ENCODE measurements at regions not wholly inside any gene's neighbourhood (a gene's known extent, or its start where the extent isn't known, plus 50 kb on each side); places are given as distances from the start of the nearest gene placed in this dataset.

DNA sequence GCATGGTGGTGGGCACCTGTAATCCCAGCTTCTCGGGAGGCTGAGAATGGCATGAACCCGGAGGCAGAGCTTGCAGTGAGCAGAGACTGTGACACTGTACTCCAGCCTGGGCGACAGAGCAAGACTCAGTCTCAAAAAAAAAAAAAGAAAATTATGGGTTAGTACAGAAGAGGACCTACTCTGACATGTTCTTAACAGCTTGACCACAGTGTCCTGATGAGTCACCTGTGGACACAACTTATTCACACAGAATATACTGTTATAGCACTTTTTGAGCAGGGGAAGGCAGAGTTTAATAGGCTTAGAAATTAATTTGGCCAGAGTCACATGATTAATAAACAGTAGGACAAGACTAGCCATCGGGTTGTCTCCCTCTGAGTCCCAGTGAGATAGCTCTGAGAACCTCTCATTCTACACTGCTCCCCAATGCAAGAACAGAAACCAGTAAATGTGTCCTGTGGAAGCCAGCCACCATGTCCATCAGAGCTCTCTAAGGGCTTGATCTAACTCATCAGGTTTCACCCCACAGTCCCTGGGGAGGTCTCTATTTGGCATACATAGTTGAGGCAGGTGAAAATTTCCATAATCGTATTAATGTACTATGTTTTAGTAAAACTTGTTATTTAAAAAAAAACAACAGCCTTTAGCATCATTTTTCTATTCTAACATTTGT lies 1077.9 kb upstream of the C9orf72 start:
- ChIA-PET CTCF (no interaction called here), POLR2A (no interaction called here)
- no peak for DNase-seq (ENCODE audit: extremely low spot score)
- TF ChIP-seq, protein P1, sequence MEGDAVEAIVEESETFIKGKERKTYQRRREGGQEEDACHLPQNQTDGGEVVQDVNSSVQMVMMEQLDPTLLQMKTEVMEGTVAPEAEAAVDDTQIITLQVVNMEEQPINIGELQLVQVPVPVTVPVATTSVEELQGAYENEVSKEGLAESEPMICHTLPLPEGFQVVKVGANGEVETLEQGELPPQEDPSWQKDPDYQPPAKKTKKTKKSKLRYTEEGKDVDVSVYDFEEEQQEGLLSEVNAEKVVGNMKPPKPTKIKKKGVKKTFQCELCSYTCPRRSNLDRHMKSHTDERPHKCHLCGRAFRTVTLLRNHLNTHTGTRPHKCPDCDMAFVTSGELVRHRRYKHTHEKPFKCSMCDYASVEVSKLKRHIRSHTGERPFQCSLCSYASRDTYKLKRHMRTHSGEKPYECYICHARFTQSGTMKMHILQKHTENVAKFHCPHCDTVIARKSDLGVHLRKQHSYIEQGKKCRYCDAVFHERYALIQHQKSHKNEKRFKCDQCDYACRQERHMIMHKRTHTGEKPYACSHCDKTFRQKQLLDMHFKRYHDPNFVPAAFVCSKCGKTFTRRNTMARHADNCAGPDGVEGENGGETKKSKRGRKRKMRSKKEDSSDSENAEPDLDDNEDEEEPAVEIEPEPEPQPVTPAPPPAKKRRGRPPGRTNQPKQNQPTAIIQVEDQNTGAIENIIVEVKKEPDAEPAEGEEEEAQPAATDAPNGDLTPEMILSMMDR (IDR thresholded peaks at IDR 0.05; ENCODE audit: control extremely low read depth, extremely low read depth, low read depth, missing control alignments), result no peak

DNA sequence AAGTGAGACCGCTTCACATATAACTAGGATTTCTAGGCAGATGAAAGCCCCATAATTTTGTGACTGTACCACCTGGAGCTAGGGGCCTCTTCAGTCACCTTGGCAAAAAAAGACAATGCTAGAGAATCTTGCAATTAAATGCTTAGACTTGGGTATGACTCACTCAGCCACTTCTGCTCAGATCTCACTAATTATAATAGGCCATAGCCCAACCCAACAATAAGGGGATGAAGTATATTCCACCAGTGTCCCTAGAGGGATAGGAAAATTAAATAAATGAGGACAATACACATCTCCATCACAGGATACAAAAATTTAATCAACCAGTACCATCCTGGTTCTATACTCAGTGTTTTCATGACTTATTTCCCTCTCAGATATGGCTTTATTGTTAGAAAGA lies 1079.9 kb upstream of the C9orf72 start:
- no peak for DNase-seq (ENCODE audit: extremely low spot score)
- POLR2A ChIA-PET, result no interaction called here
- CTCF ChIA-PET, result no interaction called here
- TF ChIP-seq, protein P1 (IDR thresholded peaks at IDR 0.05; ENCODE audit: control extremely low read depth, extremely low read depth, low read depth, missing control alignments), result no peak

DNA sequence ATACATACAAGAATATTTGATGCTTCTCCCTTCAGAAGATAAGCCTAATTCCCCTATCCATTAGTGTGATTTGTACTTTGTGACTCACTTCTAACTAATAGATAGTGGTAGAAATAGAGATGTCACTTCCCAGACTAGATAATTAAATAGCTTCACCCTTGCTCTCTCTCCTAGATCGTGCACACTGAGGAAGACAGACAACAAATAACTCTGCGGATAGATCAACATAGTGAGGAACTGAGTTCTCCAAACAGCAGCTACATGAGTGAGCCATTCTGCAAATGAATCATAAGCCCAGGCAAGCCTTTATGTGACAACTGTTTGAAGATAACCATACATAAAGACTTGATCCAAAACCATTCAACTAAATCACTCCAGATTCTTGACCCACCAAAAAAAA lies 1083.4 kb upstream of the C9orf72 start:
- DNase-seq (ENCODE audit: extremely low spot score), result no peak
- ChIA-PET CTCF (interaction anchor here (1.0 kb wide), 1 partner anchor 10 kb away, joined by 3 read pairs; no protein-coding TSS in a partner anchor), POLR2A (no interaction called here)
- TF ChIP-seq, protein P1 (IDR thresholded peaks at IDR 0.05; ENCODE audit: control extremely low read depth, extremely low read depth, low read depth, missing control alignments), result no peak

DNA sequence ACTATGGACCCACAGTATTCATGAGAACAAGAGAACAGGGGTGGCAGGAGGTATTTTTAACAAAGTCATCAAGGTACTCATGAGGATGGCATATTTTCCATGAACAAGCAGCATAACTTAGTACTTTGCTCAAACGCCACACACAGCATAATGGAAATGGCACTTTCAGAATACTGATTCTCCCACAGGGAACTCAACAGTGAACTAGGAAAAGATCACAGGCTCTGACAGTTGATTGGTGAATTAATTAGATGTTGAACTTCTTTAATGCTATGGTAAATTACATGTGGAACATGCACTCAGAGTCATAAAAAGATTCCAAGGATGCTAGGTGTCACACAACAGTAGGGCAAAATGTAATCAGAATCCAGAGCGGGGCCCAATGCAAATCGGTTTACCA lies 1088.6 kb upstream of the C9orf72 start:
- POLR2A ChIA-PET, result no interaction called here

DNA sequence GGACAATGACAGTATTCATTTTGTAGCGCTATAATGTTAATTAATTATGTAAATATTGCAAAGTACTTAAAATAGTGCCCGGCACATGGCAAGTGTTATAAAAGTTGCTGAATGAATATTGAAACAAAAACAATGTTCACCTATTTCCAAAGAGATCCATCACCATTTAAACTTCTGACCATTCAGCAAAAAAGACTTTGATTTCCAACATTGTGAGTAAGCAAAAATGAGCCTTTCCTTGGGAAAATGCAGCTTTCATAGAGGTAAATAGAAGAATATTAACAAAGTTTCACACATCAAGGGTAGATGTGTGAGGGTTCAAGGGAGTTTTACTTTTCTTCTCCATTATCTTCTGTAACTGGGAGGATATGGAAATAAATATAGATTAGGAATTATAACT lies 1089.4 kb upstream of the C9orf72 start:
- no peak for DNase-seq (ENCODE audit: extremely low spot score)
- ChIA-PET CTCF (interaction anchor here (1.1 kb wide), 1 partner anchor 9 kb away, joined by 3 read pairs; no protein-coding TSS in a partner anchor), POLR2A (no interaction called here)
- TF ChIP-seq, protein P1 (IDR thresholded peaks at IDR 0.05; ENCODE audit: control extremely low read depth, extremely low read depth, low read depth, missing control alignments), result no peak

More for the DNA sequence above, 1088.6 kb upstream of the C9orf72 start:
- no peak for DNase-seq (ENCODE audit: extremely low spot score)
- TF ChIP-seq, protein P1 (IDR thresholded peaks at IDR 0.05; ENCODE audit: control extremely low read depth, extremely low read depth, low read depth, missing control alignments), result no peak
- CTCF ChIA-PET, result no interaction called here

DNA sequence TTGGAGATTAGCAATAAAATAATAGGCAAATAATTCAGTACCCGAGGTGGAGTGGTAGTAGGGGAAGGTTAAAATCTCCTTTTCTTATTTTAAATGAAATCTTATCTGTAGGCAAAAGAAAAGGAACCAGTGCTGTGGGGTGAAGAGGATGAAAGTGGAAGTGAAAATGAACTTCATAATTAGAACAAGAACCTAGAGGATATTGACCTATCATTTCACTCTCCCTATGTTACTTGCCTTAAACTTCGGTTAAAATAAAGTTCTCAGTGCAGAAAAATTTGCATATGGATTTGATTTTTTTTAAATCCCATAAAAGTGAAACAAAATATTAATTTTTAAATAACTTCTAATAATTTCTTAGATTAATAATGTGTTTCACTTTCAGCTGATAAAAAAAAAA lies 1094.9 kb upstream of the C9orf72 start:
- DNase-seq (ENCODE audit: extremely low spot score), result peak; percentile 8
- CTCF ChIA-PET, result no interaction called here
- POLR2A ChIA-PET, result no interaction called here
- TF ChIP-seq, protein P1 (IDR thresholded peaks at IDR 0.05; ENCODE audit: control extremely low read depth, extremely low read depth, low read depth, missing control alignments), result no peak

Measured in GM10248 (cell line).